GM18517 (cell line): ENCODE measurements at regions not wholly inside any gene's neighbourhood (a gene's known extent, or its start where the extent isn't known, plus 50 kb on each side); places are given as distances from the start of the nearest gene placed in this dataset.
"Not testable (repeated sequence)": the region's sequence is repeated elsewhere in the genome, so short reads cannot be mapped to it uniquely, and the experiment has no call there.

Source experiments
- ATAC-seq: cut with Tn5 transposase; IDR thresholded peaks from one replicate; pipeline ENCODE4 v1.9.1; 2021; ENCODE audit warnings: mild to moderate bottlenecking, moderate library complexity; ENCODE audit not compliant: unreplicated experiment

GRCh38 chr9:7481570-7481969 lies 318.0 kb downstream of the DMAC1 start:
- ATAC-seq, result no peak

GRCh38 chr9:7479300-7479699 lies 320.3 kb downstream of the DMAC1 start:
- no peak for ATAC-seq

- no peak for ATAC-seq
These were observed 320.9 kb downstream of the DMAC1 start for GRCh38 chr9:7478646-7479045.

GRCh38 chr9:7467186-7467585 lies 332.4 kb downstream of the DMAC1 start:
- ATAC-seq, result no peak

- ATAC-seq, result no peak
These were observed 337.8 kb downstream of the DMAC1 start for GRCh38 chr9:7461791-7462190.

GRCh38 chr9:7456793-7457530 lies 342.6 kb downstream of the DMAC1 start:
- no peak for ATAC-seq

GRCh38 chr9:7456377-7456776 lies 343.2 kb downstream of the DMAC1 start:
- no peak for ATAC-seq

- ATAC-seq, result no peak
These were observed 345.0 kb downstream of the DMAC1 start for GRCh38 chr9:7454624-7455023.

GRCh38 chr9:7452378-7452777 lies 347.2 kb downstream of the DMAC1 start:
- no peak for ATAC-seq

GRCh38 chr9:7451062-7451461 lies 348.5 kb downstream of the DMAC1 start:
- ATAC-seq, result no peak

- no peak for ATAC-seq
These were observed 356.0 kb downstream of the DMAC1 start for GRCh38 chr9:7443541-7443940.

- no peak for ATAC-seq
These were observed 360.1 kb downstream of the DMAC1 start for GRCh38 chr9:7439355-7439995.

GRCh38 chr9:7436754-7437153 lies 362.8 kb downstream of the DMAC1 start:
- ATAC-seq, result no peak

GRCh38 chr9:7433508-7434292 lies 365.9 kb downstream of the DMAC1 start:
- no peak for ATAC-seq

GRCh38 chr9:7432989-7433388 lies 366.6 kb downstream of the DMAC1 start:
- ATAC-seq, result no peak

- ATAC-seq, result not testable (repeated sequence)
These were observed 382.2 kb downstream of the DMAC1 start for GRCh38 chr9:7417397-7417796.

GRCh38 chr9:7415836-7416235 lies 383.7 kb downstream of the DMAC1 start:
- no peak for ATAC-seq

- no peak for ATAC-seq
These were observed 390.7 kb downstream of the DMAC1 start for GRCh38 chr9:7408845-7409244.

- ATAC-seq, result no peak
These were observed 392.3 kb downstream of the DMAC1 start for GRCh38 chr9:7407246-7407645.

GRCh38 chr9:7405924-7406604 lies 393.5 kb downstream of the DMAC1 start:
- ATAC-seq, result peak; percentile 79

GRCh38 chr9:7403839-7404487 lies 395.6 kb downstream of the DMAC1 start:
- no peak for ATAC-seq
